ENCODE measurements at regions not wholly inside any gene's neighbourhood (a gene's known extent, or its start where the extent isn't known, plus 50 kb on each side); places are given as distances from the start of the nearest gene placed in this dataset.
"Not testable (repeated sequence)": the region's sequence is repeated elsewhere in the genome, so short reads cannot be mapped to it uniquely, and the experiment has no call there.

- intact Hi-C loops (cut with micrococcal nuclease) (loop anchor here (5.0 kb wide), 1 partner anchor 202 kb away; the partner anchor contains the start of gene FRZB), in situ Hi-C loops (cut with MboI) (loop anchor here (25.0 kb wide), 1 partner anchor 928 kb away; no protein-coding TSS in a partner anchor)
- peak; percentile 42 for TF ChIP-seq ZNF146 (CRISPR knock-in tag; IDR thresholded peaks at IDR 0.05; ENCODE audit: unreplicated experiment)
- H3K9me3 ChIP-seq (replicated peaks; ENCODE audit: control insufficient read depth, insufficient read depth, low read depth, low read length); H3K79me2 ChIP-seq (ENCODE audit: control insufficient read depth, insufficient read depth, low read length); FAIRE-seq; H4K20me1 ChIP-seq (replicated peaks; ENCODE audit: control insufficient read depth, insufficient read depth, low read length); H3K27me3 ChIP-seq (ENCODE audit: control insufficient read depth in 2 of 2, insufficient read depth in 2 of 2, low read length in 2 of 2); H3K4me3 ChIP-seq; BruUV-seq (replicated peaks); H2AFZ ChIP-seq (ENCODE audit: low read depth, low read length); CTCF ChIA-PET (ENCODE audit: low intra/inter-chr PET ratio); H3K4me2 ChIP-seq (ENCODE audit: insufficient read depth, low read length); H3K9me1 ChIP-seq (ENCODE audit: control insufficient read depth, insufficient read depth, low read length); H3K27ac ChIP-seq (ENCODE audit: extremely low read depth, low read depth, low read length); ATAC-seq; H3K4me1 ChIP-seq (replicated peaks in 1 of 2; ENCODE audit: control insufficient read depth in 2 of 2, insufficient read depth in 2 of 2, low read length in 2 of 2); H3K9ac ChIP-seq (ENCODE audit: insufficient read depth in 1 of 2, low read depth in 2 of 2, low read length in 2 of 2); H3K36me3 ChIP-seq (ENCODE audit: control insufficient read depth, insufficient read depth, low read length); DNase-seq (ENCODE audit: extremely low read depth in 1 of 4, low spot score in 3 of 4): not testable (repeated sequence)
- POLR2A ChIA-PET, result interaction anchor here (0.6 kb wide), 1 partner anchor 647 kb away, joined by 3 read pairs; no protein-coding TSS in a partner anchor
- WGBS (ENCODE audit: insufficient coverage, low coverage, missing lambda C conversion rate), result 0% methylated on average over 3 of the region's 3 CpGs
Measured at GRCh38 chr2:182665500-182665899, 50.6 kb upstream of the DNAJC10 start.

Data from K562 (cell line).